ENCODE measurements at regions not wholly inside any gene's neighbourhood (a gene's known extent, or its start where the extent isn't known, plus 50 kb on each side); places are given as distances from the start of the nearest gene placed in this dataset.
"Not testable (repeated sequence)": the region's sequence is repeated elsewhere in the genome, so short reads cannot be mapped to it uniquely, and the experiment has no call there.

DNA sequence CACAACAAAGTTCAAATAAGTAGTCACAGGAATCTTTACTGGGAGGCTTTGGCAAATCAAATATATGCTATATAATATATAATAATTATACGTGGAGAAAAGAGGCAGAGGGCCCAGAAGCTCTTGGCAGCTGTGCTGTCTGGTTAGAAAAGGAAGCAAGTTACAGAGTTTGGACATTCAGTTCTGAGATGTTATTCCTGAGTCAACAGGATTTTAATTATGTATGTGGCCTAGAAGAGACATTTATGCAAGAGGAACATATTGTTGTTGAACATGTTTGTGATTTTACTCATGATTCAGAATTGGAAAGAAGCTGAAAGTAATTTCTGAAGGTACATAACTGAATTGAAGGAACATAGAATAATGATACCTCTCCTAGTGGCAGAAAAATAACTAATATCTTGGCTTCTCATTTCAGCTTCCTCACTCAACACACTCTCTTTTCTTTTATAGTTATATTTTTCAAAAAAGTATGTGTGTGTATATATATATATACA, 79.7 kb upstream of the GPR89A start:
- H3K4me3 ChIP-seq (ENCODE audit: control insufficient read depth in 1 of 7, extremely low read depth in 1 of 7, insufficient read depth in 4 of 7, low read depth in 2 of 7, low read length in 6 of 7); H3K36me3 ChIP-seq (ENCODE audit: control insufficient read depth in 4 of 4, insufficient read depth in 4 of 4, low read length in 3 of 4); H3K4me1 ChIP-seq (ENCODE audit: control extremely low read depth in 1 of 4, control insufficient read depth in 4 of 4, insufficient read depth in 4 of 4, low read length in 3 of 4); POLR2A ChIA-PET; DNase-seq; CTCF ChIA-PET; H3K27ac ChIP-seq (ENCODE audit: insufficient read depth in 1 of 2, low read depth in 1 of 2, low read length in 2 of 2, poor library complexity in 1 of 2, severe bottlenecking in 2 of 2); H3K27me3 ChIP-seq (replicated peaks in 2 of 5; ENCODE audit: control insufficient read depth in 4 of 5, insufficient read depth in 5 of 5, low read length in 4 of 5); H3K9me3 ChIP-seq (ENCODE audit: control extremely low read depth in 1 of 5, control insufficient read depth in 4 of 5, insufficient read depth in 2 of 5, low read depth in 1 of 5, low read length in 4 of 5): not testable (repeated sequence)
- no CpG with 5 or more reads among the region's 1 CpG for WGBS (ENCODE audit: insufficient coverage)

GRCh38 chr1:145520159-145520558, 87.6 kb upstream of the GPR89A start:
- WGBS (ENCODE audit: insufficient coverage): 100% methylated on average over 1 of the region's 3 CpGs
- H3K27me3 ChIP-seq (replicated peaks in 2 of 5; ENCODE audit: control insufficient read depth in 4 of 5, insufficient read depth in 5 of 5, low read length in 4 of 5); DNase-seq; H3K4me1 ChIP-seq (ENCODE audit: control extremely low read depth in 1 of 4, control insufficient read depth in 4 of 4, insufficient read depth in 4 of 4, low read length in 3 of 4); POLR2A ChIA-PET; H3K36me3 ChIP-seq (ENCODE audit: control insufficient read depth in 4 of 4, insufficient read depth in 4 of 4, low read length in 3 of 4); H3K27ac ChIP-seq (ENCODE audit: insufficient read depth in 1 of 2, low read depth in 1 of 2, low read length in 2 of 2, poor library complexity in 1 of 2, severe bottlenecking in 2 of 2); CTCF ChIA-PET; H3K4me3 ChIP-seq (ENCODE audit: control insufficient read depth in 1 of 7, extremely low read depth in 1 of 7, insufficient read depth in 4 of 7, low read depth in 2 of 7, low read length in 6 of 7); H3K9me3 ChIP-seq (ENCODE audit: control extremely low read depth in 1 of 5, control insufficient read depth in 4 of 5, insufficient read depth in 2 of 5, low read depth in 1 of 5, low read length in 4 of 5): not testable (repeated sequence)

GRCh38 chr1:145519302-145519701, 88.5 kb upstream of the GPR89A start:
- CTCF ChIA-PET: not testable (repeated sequence)
- whole genome bisulfite sequencing (ENCODE audit: insufficient coverage): no CpG with 5 or more reads among the region's 3 CpGs

GRCh38 chr1:145513017-145513416, 87.6 kb upstream of the NBPF20 start:
- CTCF ChIA-PET; H3K4me1 ChIP-seq (ENCODE audit: control extremely low read depth in 1 of 4, control insufficient read depth in 4 of 4, insufficient read depth in 4 of 4, low read length in 3 of 4); H3K9me3 ChIP-seq (ENCODE audit: control extremely low read depth in 1 of 5, control insufficient read depth in 4 of 5, insufficient read depth in 2 of 5, low read depth in 1 of 5, low read length in 4 of 5); H3K4me3 ChIP-seq (ENCODE audit: control insufficient read depth in 1 of 7, extremely low read depth in 1 of 7, insufficient read depth in 4 of 7, low read depth in 2 of 7, low read length in 6 of 7); POLR2A ChIA-PET; DNase-seq; H3K36me3 ChIP-seq (ENCODE audit: control insufficient read depth in 4 of 4, insufficient read depth in 4 of 4, low read length in 3 of 4); H3K27ac ChIP-seq (ENCODE audit: insufficient read depth in 1 of 2, low read depth in 1 of 2, low read length in 2 of 2, poor library complexity in 1 of 2, severe bottlenecking in 2 of 2); H3K27me3 ChIP-seq (replicated peaks in 2 of 5; ENCODE audit: control insufficient read depth in 4 of 5, insufficient read depth in 5 of 5, low read length in 4 of 5): not testable (repeated sequence)
- no CpG with 5 or more reads among the region's 2 CpGs for WGBS (ENCODE audit: insufficient coverage)

More at GRCh38 chr1:145519302-145519701, 88.5 kb upstream of the GPR89A start:
- H3K27me3 ChIP-seq (replicated peaks in 2 of 5; ENCODE audit: control insufficient read depth in 4 of 5, insufficient read depth in 5 of 5, low read length in 4 of 5); H3K4me1 ChIP-seq (ENCODE audit: control extremely low read depth in 1 of 4, control insufficient read depth in 4 of 4, insufficient read depth in 4 of 4, low read length in 3 of 4); H3K4me3 ChIP-seq (ENCODE audit: control insufficient read depth in 1 of 7, extremely low read depth in 1 of 7, insufficient read depth in 4 of 7, low read depth in 2 of 7, low read length in 6 of 7); H3K27ac ChIP-seq (ENCODE audit: insufficient read depth in 1 of 2, low read depth in 1 of 2, low read length in 2 of 2, poor library complexity in 1 of 2, severe bottlenecking in 2 of 2); DNase-seq; H3K9me3 ChIP-seq (ENCODE audit: control extremely low read depth in 1 of 5, control insufficient read depth in 4 of 5, insufficient read depth in 2 of 5, low read depth in 1 of 5, low read length in 4 of 5); POLR2A ChIA-PET; H3K36me3 ChIP-seq (ENCODE audit: control insufficient read depth in 4 of 4, insufficient read depth in 4 of 4, low read length in 3 of 4): not testable (repeated sequence)

DNA sequence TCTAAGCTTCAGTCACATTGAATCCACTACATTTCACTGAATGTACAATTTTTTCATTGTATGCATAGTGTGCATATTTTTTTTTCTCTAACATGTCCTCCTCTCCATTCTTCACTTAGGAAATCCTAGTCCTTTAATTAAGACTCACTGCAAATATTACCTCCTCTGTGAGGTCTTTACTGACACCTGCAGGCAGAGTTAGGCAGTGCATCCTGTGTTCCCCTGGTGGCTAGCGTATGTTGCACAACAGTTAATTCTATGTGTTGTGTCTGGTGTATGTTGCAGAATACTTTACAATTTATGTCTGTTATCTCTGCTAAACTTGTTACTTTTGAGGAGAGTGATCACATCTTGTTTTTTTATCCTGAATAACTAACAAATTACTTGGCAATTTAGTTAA, 82.7 kb upstream of the NBPF20 start:
- H3K9me3 ChIP-seq (ENCODE audit: control extremely low read depth in 1 of 5, control insufficient read depth in 4 of 5, insufficient read depth in 2 of 5, low read depth in 1 of 5, low read length in 4 of 5); POLR2A ChIA-PET; H3K27me3 ChIP-seq (replicated peaks in 2 of 5; ENCODE audit: control insufficient read depth in 4 of 5, insufficient read depth in 5 of 5, low read length in 4 of 5); H3K4me1 ChIP-seq (ENCODE audit: control extremely low read depth in 1 of 4, control insufficient read depth in 4 of 4, insufficient read depth in 4 of 4, low read length in 3 of 4); CTCF ChIA-PET; H3K36me3 ChIP-seq (ENCODE audit: control insufficient read depth in 4 of 4, insufficient read depth in 4 of 4, low read length in 3 of 4); H3K4me3 ChIP-seq (ENCODE audit: control insufficient read depth in 1 of 7, extremely low read depth in 1 of 7, insufficient read depth in 4 of 7, low read depth in 2 of 7, low read length in 6 of 7); DNase-seq; H3K27ac ChIP-seq (ENCODE audit: insufficient read depth in 1 of 2, low read depth in 1 of 2, low read length in 2 of 2, poor library complexity in 1 of 2, severe bottlenecking in 2 of 2): not testable (repeated sequence)
- no CpG with 5 or more reads among the region's 1 CpG for WGBS (ENCODE audit: insufficient coverage)

DNA sequence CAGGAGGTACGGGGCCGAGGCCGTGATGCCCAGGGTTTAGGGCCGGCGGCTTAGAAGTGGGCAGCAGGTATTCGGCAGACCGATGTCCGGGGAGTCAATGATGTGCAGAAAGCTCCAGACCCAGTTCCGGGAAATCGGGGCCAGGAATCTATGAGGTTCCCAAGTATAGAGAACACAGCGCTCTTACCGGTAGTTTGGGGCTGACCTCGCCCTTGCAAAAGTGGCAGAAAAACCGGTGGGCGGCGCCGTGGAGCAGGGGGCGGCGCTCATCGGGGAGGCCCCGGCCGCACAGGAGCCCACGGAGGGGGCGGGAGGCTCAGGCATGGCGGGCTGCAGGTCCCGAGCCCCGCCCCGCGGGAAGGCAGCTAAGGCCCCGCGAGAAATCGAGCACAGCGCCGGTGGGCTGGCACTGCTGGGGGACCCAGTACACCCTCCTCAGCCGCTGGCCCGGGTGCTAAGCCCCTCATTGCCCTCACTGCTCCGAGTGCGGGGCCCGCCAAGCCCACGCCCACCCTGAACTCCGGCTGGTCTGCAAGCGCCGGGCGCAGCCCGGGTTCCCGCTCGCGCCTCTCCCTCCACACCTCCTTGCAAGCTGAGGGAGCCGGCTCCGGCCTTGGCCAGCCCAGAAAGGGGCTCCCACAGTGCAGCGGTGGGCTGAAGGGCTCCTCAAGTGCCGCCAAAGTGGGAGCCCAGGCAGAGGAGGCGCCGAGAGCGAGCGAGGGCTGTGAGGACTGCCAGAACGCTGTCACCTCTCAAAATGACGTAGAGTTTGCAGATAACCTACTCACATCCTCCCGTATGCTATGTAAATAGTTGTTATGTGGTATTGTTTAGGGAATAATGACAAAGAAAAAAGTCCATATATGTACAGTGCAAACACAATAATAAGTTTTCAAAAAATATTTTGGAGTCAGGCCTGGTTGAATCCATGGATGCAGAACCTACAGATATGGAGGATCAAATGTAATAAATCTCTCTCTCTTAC, 80.6 kb upstream of the NBPF20 start:
- CTCF ChIA-PET: not testable (repeated sequence)
- no CpG with 5 or more reads among the region's 59 CpGs for WGBS (ENCODE audit: insufficient coverage)

DNA sequence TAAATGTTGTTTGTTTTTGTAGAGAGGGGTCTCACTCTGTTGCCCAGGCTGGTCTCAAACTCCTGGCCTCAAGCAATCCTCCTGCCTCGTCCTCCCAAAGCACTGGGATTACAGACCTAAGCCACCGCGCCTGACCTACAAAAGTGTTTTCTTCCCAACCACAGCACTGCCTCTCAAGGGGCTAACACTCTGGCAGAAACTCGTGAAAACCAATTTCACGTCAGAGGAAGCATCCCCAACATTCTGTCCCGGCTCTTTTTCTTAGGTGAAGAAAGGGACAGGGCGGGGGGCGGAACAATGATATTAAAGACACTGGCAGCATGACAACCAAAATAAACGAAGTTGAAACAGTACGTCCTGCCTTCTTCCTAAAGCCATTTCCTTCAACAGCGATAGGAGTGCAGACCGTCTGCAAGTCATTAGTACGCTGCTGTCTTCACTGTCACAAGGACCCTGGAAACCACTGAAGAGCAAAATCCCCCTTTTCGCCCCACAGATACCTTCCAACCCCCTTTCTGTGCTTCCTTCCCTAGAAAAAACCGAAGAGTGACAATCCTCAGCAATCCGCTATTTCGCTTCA, 79.5 kb upstream of the NBPF20 start:
- POLR2A ChIA-PET; H3K4me1 ChIP-seq (ENCODE audit: control extremely low read depth in 1 of 4, control insufficient read depth in 4 of 4, insufficient read depth in 4 of 4, low read length in 3 of 4); H3K36me3 ChIP-seq (ENCODE audit: control insufficient read depth in 4 of 4, insufficient read depth in 4 of 4, low read length in 3 of 4); H3K4me3 ChIP-seq (ENCODE audit: control insufficient read depth in 1 of 7, extremely low read depth in 1 of 7, insufficient read depth in 4 of 7, low read depth in 2 of 7, low read length in 6 of 7); H3K9me3 ChIP-seq (ENCODE audit: control extremely low read depth in 1 of 5, control insufficient read depth in 4 of 5, insufficient read depth in 2 of 5, low read depth in 1 of 5, low read length in 4 of 5); CTCF ChIA-PET; H3K27ac ChIP-seq (ENCODE audit: insufficient read depth in 1 of 2, low read depth in 1 of 2, low read length in 2 of 2, poor library complexity in 1 of 2, severe bottlenecking in 2 of 2); H3K27me3 ChIP-seq (replicated peaks in 2 of 5; ENCODE audit: control insufficient read depth in 4 of 5, insufficient read depth in 5 of 5, low read length in 4 of 5); DNase-seq: not testable (repeated sequence)
- no CpG with 5 or more reads among the region's 17 CpGs for WGBS (ENCODE audit: insufficient coverage)

More for the DNA sequence above, 80.6 kb upstream of the NBPF20 start:
- H3K36me3 ChIP-seq (ENCODE audit: control insufficient read depth in 4 of 4, insufficient read depth in 4 of 4, low read length in 3 of 4); H3K27ac ChIP-seq (ENCODE audit: insufficient read depth in 1 of 2, low read depth in 1 of 2, low read length in 2 of 2, poor library complexity in 1 of 2, severe bottlenecking in 2 of 2); DNase-seq; H3K4me1 ChIP-seq (ENCODE audit: control extremely low read depth in 1 of 4, control insufficient read depth in 4 of 4, insufficient read depth in 4 of 4, low read length in 3 of 4); POLR2A ChIA-PET; H3K9me3 ChIP-seq (ENCODE audit: control extremely low read depth in 1 of 5, control insufficient read depth in 4 of 5, insufficient read depth in 2 of 5, low read depth in 1 of 5, low read length in 4 of 5); H3K27me3 ChIP-seq (replicated peaks in 2 of 5; ENCODE audit: control insufficient read depth in 4 of 5, insufficient read depth in 5 of 5, low read length in 4 of 5): not testable (repeated sequence)
- peak overlapping the region in 1 of 7 experiments; percentile 45 for H3K4me3 ChIP-seq (ENCODE audit: control insufficient read depth in 1 of 7, extremely low read depth in 1 of 7, insufficient read depth in 4 of 7, low read depth in 2 of 7, low read length in 6 of 7)

All from common myeloid progenitor, CD34-positive (primary cell).